ENCODE measurements at regions not wholly inside any gene's neighbourhood (a gene's known extent, or its start where the extent isn't known, plus 50 kb on each side); places are given as distances from the start of the nearest gene placed in this dataset.
"Not testable (repeated sequence)": the region's sequence is repeated elsewhere in the genome, so short reads cannot be mapped to it uniquely, and the experiment has no call there.

DNA sequence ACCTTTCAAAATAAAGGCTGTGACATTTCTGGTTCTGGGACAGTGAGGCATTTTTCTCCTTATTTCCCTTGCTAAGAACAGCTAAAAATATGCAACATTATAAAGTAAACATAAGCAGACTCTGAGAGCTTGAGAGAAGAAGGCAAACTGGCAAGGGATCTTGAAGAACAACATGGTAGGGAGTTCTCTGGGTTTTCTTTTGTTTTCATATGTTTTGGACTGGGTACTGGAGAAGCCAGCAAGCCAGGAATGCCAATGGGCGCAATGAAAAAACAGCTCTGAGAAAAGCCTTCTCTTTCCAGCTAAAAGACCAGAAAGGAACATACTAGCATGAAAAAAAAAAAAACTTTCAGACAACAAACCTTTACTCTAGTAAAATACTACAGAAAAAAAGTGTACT lies 351.4 kb upstream of the HS6ST1 start:
- Histone ChIP-seq H3K9me3 (ENCODE audit: control insufficient read depth, insufficient read depth, low read length) (no peaks in the 10 kb centered on the region), H3K4me3 (ENCODE audit: low read depth, low read length) (no peak overlapping the region), H3K9ac (ENCODE audit: low read depth, low read length) (no peak overlapping the region), H3K36me3 (ENCODE audit: control insufficient read depth, insufficient read depth, low read length) (no peaks in the 10 kb centered on the region), H3K4me1 (ENCODE audit: control insufficient read depth, insufficient read depth, low read length) (no peaks in the 10 kb centered on the region), H3K27me3 (ENCODE audit: control insufficient read depth, insufficient read depth, low read length) (no peaks in the 10 kb centered on the region)

DNA sequence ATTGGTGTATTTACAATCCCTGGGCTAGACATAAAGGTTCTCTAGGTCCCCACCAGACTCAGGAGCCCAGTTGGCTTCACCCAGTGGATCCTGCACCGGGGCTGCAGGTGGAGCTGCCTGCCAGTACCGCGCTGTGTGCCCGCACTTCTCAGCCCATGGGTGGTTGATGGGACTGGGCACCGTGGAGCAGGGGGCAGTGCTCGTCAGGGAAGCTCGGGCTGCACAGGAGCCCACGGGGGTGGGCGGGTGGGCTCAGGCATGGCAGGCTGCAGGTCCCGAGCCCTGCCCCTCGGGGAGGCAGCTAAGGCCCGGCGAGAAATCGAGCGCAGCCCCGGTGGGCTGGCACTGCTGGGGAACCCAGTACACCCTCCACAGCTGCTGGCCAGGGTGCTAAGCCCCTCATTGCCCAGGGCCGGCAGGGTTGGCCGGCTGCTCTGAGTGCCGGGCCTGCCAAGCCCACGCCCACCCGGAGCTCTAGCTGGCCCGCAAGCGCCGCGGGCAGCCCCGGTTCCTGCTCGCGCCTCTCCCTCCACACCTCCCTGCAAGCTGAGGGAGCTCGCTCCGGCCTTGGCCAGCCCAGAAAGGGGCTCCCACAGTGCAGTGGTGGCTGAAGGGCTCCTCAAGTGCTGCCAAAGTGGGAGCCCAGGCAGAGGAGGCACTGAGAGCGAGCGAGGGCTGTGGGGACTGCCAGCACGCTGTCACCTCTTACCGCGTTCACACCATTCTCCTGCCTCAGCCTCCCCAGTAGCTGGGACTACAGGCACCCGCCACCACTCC lies 353.5 kb upstream of the HS6ST1 start:
- not testable (repeated sequence) for H3K4me3 ChIP-seq (ENCODE audit: low read depth, low read length); H3K9me3 ChIP-seq (ENCODE audit: control insufficient read depth, insufficient read depth, low read length); H3K27me3 ChIP-seq (ENCODE audit: control insufficient read depth, insufficient read depth, low read length); H3K9ac ChIP-seq (ENCODE audit: low read depth, low read length); H3K36me3 ChIP-seq (ENCODE audit: control insufficient read depth, insufficient read depth, low read length); H3K4me1 ChIP-seq (ENCODE audit: control insufficient read depth, insufficient read depth, low read length)

DNA sequence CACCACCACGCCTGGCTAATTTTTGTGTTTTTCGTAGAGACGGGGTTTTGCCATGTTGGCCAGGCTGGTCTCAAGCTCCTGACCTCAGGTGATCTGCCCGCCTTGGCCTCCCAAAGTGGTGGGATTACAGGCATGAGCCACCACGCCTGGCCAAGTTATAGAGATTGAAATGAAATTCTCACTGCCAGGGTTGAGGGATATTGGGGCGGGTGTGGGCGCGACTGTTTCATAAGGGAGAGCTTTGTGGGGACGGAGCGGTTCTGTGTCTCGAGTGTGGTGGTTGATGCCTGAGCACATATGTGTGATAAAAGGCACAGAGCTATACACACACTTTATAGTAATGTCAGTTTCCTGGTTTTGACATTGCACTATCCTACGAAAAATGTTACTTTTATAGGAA lies 361.0 kb upstream of the HS6ST1 start:
- H3K36me3 ChIP-seq (ENCODE audit: control insufficient read depth, insufficient read depth, low read length); H3K9ac ChIP-seq (ENCODE audit: low read depth, low read length); H3K27me3 ChIP-seq (ENCODE audit: control insufficient read depth, insufficient read depth, low read length); H3K9me3 ChIP-seq (ENCODE audit: control insufficient read depth, insufficient read depth, low read length); H3K4me3 ChIP-seq (ENCODE audit: low read depth, low read length); H3K4me1 ChIP-seq (ENCODE audit: control insufficient read depth, insufficient read depth, low read length): not testable (repeated sequence)

DNA sequence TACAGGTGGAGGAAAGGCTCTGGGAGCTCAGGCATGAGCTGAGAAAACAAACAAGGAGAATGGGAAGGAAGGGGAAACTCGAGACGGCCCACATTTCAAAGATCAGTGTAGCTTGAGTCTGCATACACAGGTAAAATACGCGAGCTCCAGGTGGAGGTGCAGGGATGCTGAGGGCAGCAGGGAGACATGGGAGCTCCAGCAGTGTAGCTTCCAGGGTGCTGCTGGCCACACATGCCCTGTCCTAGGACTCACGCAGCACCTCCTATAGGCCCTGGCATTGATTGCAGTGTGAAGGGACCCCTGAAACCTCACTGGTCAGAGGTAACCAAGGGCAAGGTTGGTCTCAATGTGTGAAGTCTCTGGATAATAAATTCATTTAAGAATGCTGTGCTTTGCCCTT lies 362.8 kb upstream of the HS6ST1 start:
- no peak overlapping the region for H3K4me3 ChIP-seq (ENCODE audit: low read depth, low read length)
- no peaks in the 10 kb centered on the region for H3K27me3 ChIP-seq (ENCODE audit: control insufficient read depth, insufficient read depth, low read length)
- no peaks in the 10 kb centered on the region for H3K9me3 ChIP-seq (ENCODE audit: control insufficient read depth, insufficient read depth, low read length)
- H3K4me1 ChIP-seq (ENCODE audit: control insufficient read depth, insufficient read depth, low read length), result no peaks in the 10 kb centered on the region
- H3K9ac ChIP-seq (ENCODE audit: low read depth, low read length), result no peak overlapping the region
- no peaks in the 10 kb centered on the region for H3K36me3 ChIP-seq (ENCODE audit: control insufficient read depth, insufficient read depth, low read length)

DNA sequence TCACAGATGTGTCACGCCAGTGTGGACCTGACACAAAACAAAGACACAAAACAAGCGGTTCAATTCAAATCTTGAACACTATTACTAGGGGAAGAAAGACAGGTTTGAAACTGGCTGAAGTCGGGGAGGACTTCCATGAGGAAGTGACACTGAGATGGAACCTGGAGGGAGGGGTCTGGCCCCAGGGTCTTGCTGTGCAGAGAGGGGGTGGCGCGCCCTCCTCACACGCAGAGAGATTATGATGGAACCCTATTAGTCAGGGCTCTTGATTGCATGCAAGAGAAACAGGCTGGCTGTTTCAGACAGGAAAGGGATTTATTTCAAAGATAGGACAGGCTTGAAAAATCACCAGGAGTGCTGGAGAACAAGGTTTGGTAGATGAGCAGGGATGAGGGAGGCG lies 363.6 kb upstream of the HS6ST1 start:
- no peaks in the 10 kb centered on the region for H3K4me1 ChIP-seq (ENCODE audit: control insufficient read depth, insufficient read depth, low read length)
- no peaks in the 10 kb centered on the region for H3K27me3 ChIP-seq (ENCODE audit: control insufficient read depth, insufficient read depth, low read length)
- H3K9me3 ChIP-seq (ENCODE audit: control insufficient read depth, insufficient read depth, low read length), result no peaks in the 10 kb centered on the region
- H3K36me3 ChIP-seq (ENCODE audit: control insufficient read depth, insufficient read depth, low read length), result no peaks in the 10 kb centered on the region
- H3K4me3 ChIP-seq (ENCODE audit: low read depth, low read length), result no peak overlapping the region
- no peak overlapping the region for H3K9ac ChIP-seq (ENCODE audit: low read depth, low read length)

DNA sequence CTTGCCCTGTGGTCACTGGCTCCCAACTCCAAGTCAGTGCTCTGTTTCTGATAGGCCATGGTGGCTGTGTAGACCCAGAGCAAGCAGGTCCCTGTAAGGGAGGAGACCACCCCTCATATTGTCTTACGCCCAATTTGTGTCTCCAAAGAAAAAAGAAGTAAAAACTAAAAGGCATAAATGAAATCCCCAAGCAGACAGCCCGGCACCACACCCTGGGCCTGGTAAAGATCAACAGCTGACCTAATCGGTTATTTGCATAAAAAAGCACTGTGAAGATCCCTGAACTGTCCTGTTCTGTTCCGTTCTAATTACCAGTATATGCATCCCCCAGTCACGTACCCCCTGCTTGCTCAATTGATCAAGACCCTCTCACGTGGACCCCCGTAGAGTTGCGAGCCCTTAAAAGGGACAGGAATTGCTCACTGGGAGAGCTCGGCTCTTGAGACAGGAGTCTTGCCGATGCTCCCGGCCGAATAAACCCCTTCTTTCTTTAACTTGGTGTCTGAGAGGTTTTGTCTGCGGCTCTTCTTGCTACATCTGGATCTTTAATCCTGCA lies 364.1 kb upstream of the HS6ST1 start:
- no peak overlapping the region for H3K4me3 ChIP-seq (ENCODE audit: low read depth, low read length)
- H3K27me3 ChIP-seq (ENCODE audit: control insufficient read depth, insufficient read depth, low read length), result no peaks in the 10 kb centered on the region
- H3K9ac ChIP-seq (ENCODE audit: low read depth, low read length), result no peak overlapping the region
- no peaks in the 10 kb centered on the region for H3K36me3 ChIP-seq (ENCODE audit: control insufficient read depth, insufficient read depth, low read length)
- no peaks in the 10 kb centered on the region for H3K4me1 ChIP-seq (ENCODE audit: control insufficient read depth, insufficient read depth, low read length)
- H3K9me3 ChIP-seq (ENCODE audit: control insufficient read depth, insufficient read depth, low read length), result no peaks in the 10 kb centered on the region

DNA sequence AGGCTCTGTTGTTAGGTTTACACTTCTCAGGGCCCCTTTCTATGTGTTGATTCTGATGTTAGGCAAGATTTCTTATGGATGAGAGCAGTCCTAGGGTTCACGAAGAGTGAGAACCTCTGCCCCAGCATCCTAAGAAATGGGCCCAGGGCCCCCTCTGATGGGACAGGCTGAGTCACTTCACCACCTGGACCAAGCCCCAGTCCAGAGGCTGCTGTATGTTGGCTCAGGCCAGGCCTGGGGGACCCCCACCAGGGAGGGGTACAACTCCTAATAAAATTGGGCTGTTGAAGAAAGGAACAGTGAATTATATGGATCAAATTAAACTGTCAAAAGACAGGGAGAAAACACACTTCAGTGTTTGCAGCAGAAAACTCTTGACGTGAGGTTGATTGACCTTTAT lies 365.9 kb upstream of the HS6ST1 start:
- Histone ChIP-seq H3K9me3 (ENCODE audit: control insufficient read depth, insufficient read depth, low read length) (no peaks in the 10 kb centered on the region), H3K9ac (ENCODE audit: low read depth, low read length) (no peak overlapping the region), H3K4me1 (ENCODE audit: control insufficient read depth, insufficient read depth, low read length) (no peaks in the 10 kb centered on the region), H3K36me3 (ENCODE audit: control insufficient read depth, insufficient read depth, low read length) (no peaks in the 10 kb centered on the region), H3K4me3 (ENCODE audit: low read depth, low read length) (no peak overlapping the region), H3K27me3 (ENCODE audit: control insufficient read depth, insufficient read depth, low read length) (no peaks in the 10 kb centered on the region)

DNA sequence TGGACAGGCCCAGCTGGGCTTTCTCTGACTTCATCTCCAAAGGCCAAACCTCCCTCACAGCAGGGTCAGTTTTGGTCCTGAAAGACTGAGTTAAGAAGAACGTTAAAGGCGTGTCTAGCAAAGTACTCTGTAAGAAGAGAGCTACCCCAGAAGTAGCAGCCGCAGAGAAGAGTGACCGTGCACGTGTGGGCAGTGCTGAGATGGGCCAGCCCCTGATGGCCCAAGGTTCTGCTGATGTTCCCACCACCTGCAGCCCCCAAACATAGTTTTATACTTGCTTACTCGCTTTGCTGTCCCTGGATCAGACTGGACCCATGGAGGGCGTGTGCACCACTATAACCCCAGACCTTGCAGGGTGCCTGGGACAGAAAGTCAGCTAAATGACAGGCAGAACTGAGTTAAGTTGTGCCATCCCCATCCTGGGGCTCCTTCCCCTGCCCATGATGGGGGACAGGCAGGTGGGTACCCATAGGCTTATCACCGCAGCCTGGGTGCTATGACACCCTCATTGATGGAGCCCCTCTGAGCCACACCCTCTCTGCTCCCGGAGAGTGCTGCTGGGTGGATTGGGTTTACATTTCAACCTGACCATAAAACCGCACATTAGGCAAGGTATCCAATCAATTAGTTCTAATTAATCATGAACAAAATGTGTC lies 367.3 kb upstream of the HS6ST1 start:
- Histone ChIP-seq H3K36me3 (ENCODE audit: control insufficient read depth, insufficient read depth, low read length) (no peaks in the 10 kb centered on the region), H3K4me1 (ENCODE audit: control insufficient read depth, insufficient read depth, low read length) (no peaks in the 10 kb centered on the region), H3K9ac (ENCODE audit: low read depth, low read length) (no peak overlapping the region), H3K27me3 (ENCODE audit: control insufficient read depth, insufficient read depth, low read length) (no peaks in the 10 kb centered on the region), H3K4me3 (ENCODE audit: low read depth, low read length) (no peak overlapping the region), H3K9me3 (ENCODE audit: control insufficient read depth, insufficient read depth, low read length) (no peaks in the 10 kb centered on the region)

DNA sequence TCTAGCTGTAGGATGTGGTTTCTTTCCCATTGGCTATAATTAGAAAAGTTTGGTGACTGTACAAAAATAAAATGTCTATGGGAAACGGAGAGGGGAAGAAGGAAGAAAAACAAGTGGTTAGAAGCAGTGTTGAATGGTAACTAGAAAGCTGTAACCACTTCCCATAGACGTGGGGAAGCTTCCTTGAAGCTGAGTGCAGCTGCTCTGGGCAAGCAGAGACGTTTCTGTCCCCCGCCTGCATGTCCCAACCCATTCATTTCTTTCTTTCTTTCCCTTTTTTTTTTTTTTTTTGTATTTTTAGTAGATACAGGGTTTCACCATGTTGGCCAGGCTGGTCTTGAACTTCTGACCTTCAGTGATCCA lies 367.8 kb upstream of the HS6ST1 start:
- Histone ChIP-seq H3K9ac (ENCODE audit: low read depth, low read length) (no peak overlapping the region), H3K9me3 (ENCODE audit: control insufficient read depth, insufficient read depth, low read length) (no peaks in the 10 kb centered on the region), H3K4me3 (ENCODE audit: low read depth, low read length) (no peak overlapping the region), H3K36me3 (ENCODE audit: control insufficient read depth, insufficient read depth, low read length) (no peaks in the 10 kb centered on the region), H3K4me1 (ENCODE audit: control insufficient read depth, insufficient read depth, low read length) (no peaks in the 10 kb centered on the region), H3K27me3 (ENCODE audit: control insufficient read depth, insufficient read depth, low read length) (no peaks in the 10 kb centered on the region)

DNA sequence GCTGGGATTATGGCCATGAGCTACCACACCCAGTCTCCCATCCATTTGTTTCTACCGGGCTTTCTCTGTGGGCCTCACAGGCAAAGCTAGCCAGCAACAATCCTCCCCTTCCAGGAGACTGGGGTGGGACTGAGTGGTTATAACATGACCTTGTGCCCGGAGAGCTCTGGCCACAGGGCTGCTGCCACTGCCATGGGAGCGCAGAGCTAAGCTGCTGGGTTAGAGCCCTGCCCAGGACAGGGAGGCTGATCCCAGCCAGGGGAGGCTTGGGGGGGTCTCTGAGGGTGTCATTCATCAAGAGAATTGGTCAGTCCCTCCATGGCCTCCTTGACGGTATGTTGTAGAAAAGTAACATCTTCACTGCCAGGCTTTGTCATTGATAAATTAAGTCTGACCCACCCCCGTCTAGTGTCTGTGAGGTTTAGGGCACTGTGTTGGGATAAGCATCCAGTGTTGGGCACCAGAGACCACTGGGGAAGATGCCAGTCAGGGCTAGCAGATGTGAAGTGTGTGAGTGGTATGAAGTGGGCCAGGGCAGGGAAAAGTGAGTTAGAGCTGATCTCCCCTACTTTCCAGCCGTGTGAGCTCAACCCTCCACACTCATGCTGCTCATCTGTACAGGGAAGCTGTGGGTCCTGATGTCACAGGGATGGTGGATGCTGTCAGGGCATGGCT lies 368.4 kb upstream of the HS6ST1 start:
- no peaks in the 10 kb centered on the region for H3K36me3 ChIP-seq (ENCODE audit: control insufficient read depth, insufficient read depth, low read length)
- peaks cover 3% of the 10 kb centered on the region for H3K9me3 ChIP-seq (ENCODE audit: control insufficient read depth, insufficient read depth, low read length)
- H3K9ac ChIP-seq (ENCODE audit: low read depth, low read length), result no peak overlapping the region
- H3K4me1 ChIP-seq (ENCODE audit: control insufficient read depth, insufficient read depth, low read length), result no peaks in the 10 kb centered on the region
- H3K4me3 ChIP-seq (ENCODE audit: low read depth, low read length), result no peak overlapping the region
- no peaks in the 10 kb centered on the region for H3K27me3 ChIP-seq (ENCODE audit: control insufficient read depth, insufficient read depth, low read length)

DNA sequence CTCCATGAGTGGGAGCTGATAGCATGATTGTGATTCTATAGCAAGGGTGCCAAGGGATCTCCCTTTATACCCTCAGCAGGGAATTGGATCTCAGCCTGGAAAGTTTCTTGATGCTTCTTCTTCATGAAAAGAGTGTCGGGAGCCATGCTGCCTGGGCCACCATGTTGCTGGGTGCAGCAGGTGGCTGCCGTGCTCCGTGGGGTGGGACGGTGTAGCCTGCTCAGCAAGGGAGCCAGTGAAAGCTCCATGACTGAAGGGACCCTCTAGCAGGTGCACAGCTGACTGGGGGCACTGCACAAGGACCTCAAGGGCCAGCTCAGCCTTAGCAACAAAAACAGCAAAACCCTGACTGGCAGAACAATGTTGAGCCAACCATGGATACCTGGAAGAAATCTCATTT lies 368.9 kb upstream of the HS6ST1 start:
- Histone ChIP-seq H3K4me1 (ENCODE audit: control insufficient read depth, insufficient read depth, low read length) (no peaks in the 10 kb centered on the region), H3K36me3 (ENCODE audit: control insufficient read depth, insufficient read depth, low read length) (no peaks in the 10 kb centered on the region), H3K9ac (ENCODE audit: low read depth, low read length) (no peak overlapping the region), H3K4me3 (ENCODE audit: low read depth, low read length) (no peak overlapping the region), H3K27me3 (ENCODE audit: control insufficient read depth, insufficient read depth, low read length) (no peaks in the 10 kb centered on the region), H3K9me3 (ENCODE audit: control insufficient read depth, insufficient read depth, low read length) (peaks cover 3% of the 10 kb centered on the region)

DNA sequence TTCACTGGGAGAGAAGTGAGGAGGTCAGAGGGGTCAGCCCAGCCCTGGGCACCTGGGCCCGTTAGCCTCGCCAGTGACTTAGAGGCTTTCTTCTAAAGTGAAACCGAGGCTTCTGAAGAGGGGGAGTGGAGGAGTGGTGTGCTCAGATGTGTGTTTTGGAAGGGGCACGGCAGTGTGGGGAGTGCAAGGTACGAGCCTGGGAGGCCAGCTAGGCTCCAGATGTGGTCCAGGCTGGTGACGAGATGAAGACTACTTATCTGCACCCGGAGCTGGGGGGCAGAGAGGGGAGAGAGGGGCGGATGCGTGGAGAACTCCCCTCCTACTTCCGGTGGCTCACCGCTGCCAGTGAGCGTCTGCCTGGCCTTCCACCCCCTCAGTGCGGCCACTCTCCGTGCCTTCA lies 371.3 kb upstream of the HS6ST1 start:
- H3K27me3 ChIP-seq (ENCODE audit: control insufficient read depth, insufficient read depth, low read length), result no peaks in the 10 kb centered on the region
- H3K36me3 ChIP-seq (ENCODE audit: control insufficient read depth, insufficient read depth, low read length), result no peaks in the 10 kb centered on the region
- H3K4me1 ChIP-seq (ENCODE audit: control insufficient read depth, insufficient read depth, low read length), result no peaks in the 10 kb centered on the region
- H3K9ac ChIP-seq (ENCODE audit: low read depth, low read length), result no peak overlapping the region
- no peak overlapping the region for H3K4me3 ChIP-seq (ENCODE audit: low read depth, low read length)
- H3K9me3 ChIP-seq (ENCODE audit: control insufficient read depth, insufficient read depth, low read length), result peaks cover 3% of the 10 kb centered on the region
